Type B pancreatic cell (in vitro differentiated cells): ENCODE measurements at regions not wholly inside any gene's neighbourhood (a gene's known extent, or its start where the extent isn't known, plus 50 kb on each side); places are given as distances from the start of the nearest gene placed in this dataset.

ENCODE experiments used
- DNase-seq: peaks from one replicate; pipeline ENCODE4 v3.0.0; 2021; ENCODE audit warnings: mixed read lengths; ENCODE audit not compliant: unreplicated experiment; ENCODE audit errors: extremely low spot score
- H3K27ac Mint-ChIP-seq: 2 replicates; pipeline ENCODE4 v1.8.0; 2021; ENCODE audit warnings: mild to moderate bottlenecking, mixed read lengths
- H3K27me3 Mint-ChIP-seq: 2 replicates; pipeline ENCODE4 v1.8.0; 2021; ENCODE audit warnings: mixed read lengths
- H3K36me3 Mint-ChIP-seq: 2 replicates; pipeline ENCODE4 v1.8.0; 2021; ENCODE audit warnings: mixed read lengths
- H3K4me1 Mint-ChIP-seq: one replicate; pipeline ENCODE4 v1.8.0; 2021; ENCODE audit warnings: mixed read lengths; ENCODE audit not compliant: unreplicated experiment
- H3K4me3 Mint-ChIP-seq: 2 replicates; pipeline ENCODE4 v1.8.0; 2021; ENCODE audit warnings: mild to moderate bottlenecking, mixed read lengths
- H3K9me3 Mint-ChIP-seq: 2 replicates; pipeline ENCODE4 v1.8.0; 2021; ENCODE audit warnings: mixed read lengths
- TF ChIP-seq, protein P1 (sequence below): fragments of 200-600 bp; sonication (generic); conservative IDR thresholded peaks from 2 replicates; pipeline ENCODE4 v1.5.0; 2021; ENCODE audit warnings: antibody characterized with exemption, mild to moderate bottlenecking

DNA sequence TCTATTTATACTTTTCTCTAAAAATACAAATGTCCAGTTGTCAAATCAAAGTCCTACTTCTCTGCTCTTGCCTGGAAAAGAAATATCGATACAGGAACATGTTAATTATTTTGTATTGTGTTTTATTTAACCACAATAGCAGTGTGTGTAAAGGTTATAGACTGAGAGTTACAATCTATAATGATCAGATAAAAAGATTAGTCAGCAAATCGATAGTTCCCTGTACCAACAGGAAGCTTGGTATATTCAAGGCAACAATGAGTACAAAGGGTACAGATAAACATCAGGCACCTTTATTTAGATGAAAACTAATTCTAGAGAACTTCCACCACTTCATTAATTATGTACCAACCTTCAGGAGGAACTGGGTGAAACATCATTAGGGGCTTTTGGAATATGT, 469.5 kb downstream of the GBA3 start:
- TF ChIP-seq, protein P1, sequence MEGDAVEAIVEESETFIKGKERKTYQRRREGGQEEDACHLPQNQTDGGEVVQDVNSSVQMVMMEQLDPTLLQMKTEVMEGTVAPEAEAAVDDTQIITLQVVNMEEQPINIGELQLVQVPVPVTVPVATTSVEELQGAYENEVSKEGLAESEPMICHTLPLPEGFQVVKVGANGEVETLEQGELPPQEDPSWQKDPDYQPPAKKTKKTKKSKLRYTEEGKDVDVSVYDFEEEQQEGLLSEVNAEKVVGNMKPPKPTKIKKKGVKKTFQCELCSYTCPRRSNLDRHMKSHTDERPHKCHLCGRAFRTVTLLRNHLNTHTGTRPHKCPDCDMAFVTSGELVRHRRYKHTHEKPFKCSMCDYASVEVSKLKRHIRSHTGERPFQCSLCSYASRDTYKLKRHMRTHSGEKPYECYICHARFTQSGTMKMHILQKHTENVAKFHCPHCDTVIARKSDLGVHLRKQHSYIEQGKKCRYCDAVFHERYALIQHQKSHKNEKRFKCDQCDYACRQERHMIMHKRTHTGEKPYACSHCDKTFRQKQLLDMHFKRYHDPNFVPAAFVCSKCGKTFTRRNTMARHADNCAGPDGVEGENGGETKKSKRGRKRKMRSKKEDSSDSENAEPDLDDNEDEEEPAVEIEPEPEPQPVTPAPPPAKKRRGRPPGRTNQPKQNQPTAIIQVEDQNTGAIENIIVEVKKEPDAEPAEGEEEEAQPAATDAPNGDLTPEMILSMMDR, result no peak
- H3K4me3 Mint-ChIP-seq, result no peak overlapping the region
- H3K27me3 Mint-ChIP-seq, result no peaks in the 10 kb centered on the region
- peaks cover 9% of the 10 kb centered on the region for H3K4me1 Mint-ChIP-seq
- no peaks in the 10 kb centered on the region for H3K36me3 Mint-ChIP-seq
- H3K9me3 Mint-ChIP-seq, result no peaks in the 10 kb centered on the region
- no peak for DNase-seq
- H3K27ac Mint-ChIP-seq, result no peak overlapping the region

DNA sequence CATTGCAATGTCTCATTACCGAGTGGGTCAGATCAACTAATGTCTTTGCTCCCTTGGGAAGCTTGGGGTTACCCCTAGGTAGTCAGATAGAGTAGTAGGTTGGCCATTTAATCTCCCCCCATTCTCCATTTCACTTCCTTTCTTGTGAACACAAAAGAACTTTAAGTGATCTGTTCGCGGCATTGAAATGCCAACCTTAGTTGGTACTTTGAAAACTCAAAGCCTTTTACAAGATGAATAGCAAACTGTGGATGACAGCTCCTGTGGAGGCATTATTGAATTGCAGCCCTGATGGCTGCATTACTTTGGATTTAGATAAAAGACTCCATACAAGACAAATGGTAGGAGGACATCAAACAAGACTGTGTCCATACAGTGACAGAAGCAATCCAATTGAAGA, 469.1 kb downstream of the GBA3 start:
- H3K9me3 Mint-ChIP-seq, result no peaks in the 10 kb centered on the region
- no peak overlapping the region for H3K4me3 Mint-ChIP-seq
- H3K27me3 Mint-ChIP-seq, result no peaks in the 10 kb centered on the region
- no peak for DNase-seq
- H3K27ac Mint-ChIP-seq, result no peak overlapping the region
- peaks cover 9% of the 10 kb centered on the region for H3K4me1 Mint-ChIP-seq
- H3K36me3 Mint-ChIP-seq, result no peaks in the 10 kb centered on the region
- TF ChIP-seq, protein P1, result no peak

DNA sequence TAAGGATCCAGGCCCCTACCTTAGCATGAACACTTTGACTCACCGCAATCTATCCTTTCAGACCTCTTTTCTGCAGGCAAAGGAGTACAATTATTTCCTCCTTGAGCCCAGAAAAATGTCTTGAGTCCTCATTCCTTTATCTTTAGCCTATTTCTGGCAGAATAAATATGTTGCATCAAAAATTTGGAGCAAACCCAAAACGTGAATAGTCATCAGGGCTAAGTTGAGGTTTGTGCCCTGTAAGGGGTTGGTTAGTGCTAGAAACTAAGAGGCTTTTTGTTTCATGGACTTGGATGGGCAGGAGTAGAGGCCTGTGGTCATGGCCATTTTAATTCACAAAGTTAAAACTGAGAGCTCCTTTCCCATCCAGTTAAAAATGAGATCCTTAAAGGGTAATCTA, 460.3 kb downstream of the GBA3 start:
- no peak for DNase-seq
- H3K27me3 Mint-ChIP-seq, result no peaks in the 10 kb centered on the region
- H3K27ac Mint-ChIP-seq, result no peak overlapping the region
- TF ChIP-seq, protein P1, result no peak
- no peak overlapping the region for H3K4me3 Mint-ChIP-seq
- H3K36me3 Mint-ChIP-seq, result no peaks in the 10 kb centered on the region
- no peaks in the 10 kb centered on the region for H3K9me3 Mint-ChIP-seq
- H3K4me1 Mint-ChIP-seq, result peaks cover 4% of the 10 kb centered on the region

DNA sequence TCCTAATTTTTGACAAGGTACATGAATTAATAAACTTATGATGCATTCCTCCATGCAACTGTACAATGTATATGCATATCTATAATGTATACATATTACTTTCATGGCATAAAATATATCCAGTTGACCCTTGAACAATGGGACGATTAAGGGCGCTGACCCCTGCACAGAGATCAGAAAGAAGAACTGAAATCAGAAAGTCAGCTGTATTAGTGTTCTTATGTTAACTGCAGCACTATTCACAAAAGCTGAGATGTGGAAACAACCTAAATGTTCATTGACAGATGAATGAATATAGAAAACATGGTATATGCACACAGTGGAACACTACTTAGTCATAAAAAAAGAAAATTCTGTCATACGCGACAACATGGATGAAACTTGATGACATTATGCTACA, 457.1 kb downstream of the GBA3 start:
- Mint-ChIP-seq H3K27ac (no peak overlapping the region), H3K9me3 (no peaks in the 10 kb centered on the region), H3K4me3 (no peak overlapping the region), H3K4me1 (peaks cover under 1% of the 10 kb centered on the region), H3K36me3 (no peaks in the 10 kb centered on the region), H3K27me3 (no peaks in the 10 kb centered on the region)
- TF ChIP-seq, protein P1, result no peak
- no peak for DNase-seq

DNA sequence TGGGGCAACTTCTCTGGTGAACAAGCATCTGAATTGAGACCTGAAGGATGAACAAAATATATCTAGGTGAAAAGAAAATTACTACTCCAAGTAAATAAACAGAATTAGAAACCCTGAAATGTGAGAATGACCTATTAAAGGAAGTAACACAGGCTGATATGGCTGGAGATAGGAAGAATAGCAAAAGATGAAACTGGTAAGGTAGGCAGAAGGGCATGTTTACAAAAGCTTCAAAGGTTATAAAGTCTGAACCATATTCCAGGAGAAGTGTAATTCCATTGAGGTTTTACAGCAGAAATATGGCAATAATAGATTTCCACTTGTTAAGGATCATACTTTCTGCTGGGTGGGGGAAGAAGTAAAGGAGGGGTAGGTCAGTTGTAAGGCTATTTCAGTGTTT, 452.0 kb downstream of the GBA3 start:
- Mint-ChIP-seq H3K4me3 (no peak overlapping the region), H3K36me3 (no peaks in the 10 kb centered on the region), H3K27me3 (no peaks in the 10 kb centered on the region), H3K27ac (no peak overlapping the region), H3K9me3 (no peaks in the 10 kb centered on the region), H3K4me1 (no peaks in the 10 kb centered on the region)
- DNase-seq, result no peak
- TF ChIP-seq, protein P1, result no peak
